ENCODE measurements at regions not wholly inside any gene's neighbourhood (a gene's known extent, or its start where the extent isn't known, plus 50 kb on each side); places are given as distances from the start of the nearest gene placed in this dataset.

DNA sequence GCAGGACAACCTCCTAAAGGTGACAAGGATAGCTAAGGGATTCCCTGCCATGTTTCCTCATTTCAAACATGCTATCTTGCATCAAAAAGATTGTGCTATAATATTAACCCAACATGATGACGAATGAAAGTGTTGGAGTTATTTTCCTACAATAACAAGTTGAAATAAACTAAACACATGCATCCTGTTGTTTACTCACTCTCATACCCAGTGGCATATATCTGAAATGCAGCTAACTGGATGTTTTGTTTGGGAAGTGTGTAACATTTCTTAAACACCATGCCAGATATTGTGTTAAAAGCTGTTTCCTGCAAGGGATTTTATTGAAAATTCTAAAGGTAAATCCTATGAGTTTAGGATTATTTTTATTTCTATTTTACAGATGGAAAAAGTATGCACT, 139.6 kb downstream of the TFPI2 start:
- H3K4me1 ChIP-seq (ENCODE audit: control insufficient read depth in 4 of 4, insufficient read depth in 4 of 4, low read length in 3 of 4) = no peaks in the 10 kb centered on the region
- no peak overlapping the region for H3K27ac ChIP-seq (ENCODE audit: low read depth in 1 of 2, low read length in 2 of 2)
- H3K36me3 ChIP-seq (ENCODE audit: control insufficient read depth in 4 of 4, insufficient read depth in 3 of 4, low read depth in 1 of 4, low read length in 3 of 4) = no peaks in the 10 kb centered on the region
- TF ChIP-seq GABPA (IDR thresholded peaks at IDR 0.05 in 1 of 2, conservative IDR thresholded peaks at IDR 0.05 in 1 of 2) = no peak
- H3K4me3 ChIP-seq (ENCODE audit: low read depth in 1 of 3, low read length in 3 of 3) = no peak overlapping the region
- no peak for DNase-seq (ENCODE audit: low spot score)
- 53% methylated on average over 1 of the region's 1 CpG for WGBS
- peaks cover 0 to 2% (median 0%) of the 10 kb centered on the region in 4 donors for H3K27me3 ChIP-seq (ENCODE audit: control insufficient read depth in 4 of 4, insufficient read depth in 4 of 4, low read length in 3 of 4)
- peaks cover 0 to 7% (median 0%) of the 10 kb centered on the region in 4 donors for H3K9me3 ChIP-seq (ENCODE audit: control insufficient read depth in 4 of 4, low read length in 3 of 4)
- H3K9ac ChIP-seq (ENCODE audit: low read depth in 1 of 2, low read length in 2 of 2) = no peak overlapping the region

DNA sequence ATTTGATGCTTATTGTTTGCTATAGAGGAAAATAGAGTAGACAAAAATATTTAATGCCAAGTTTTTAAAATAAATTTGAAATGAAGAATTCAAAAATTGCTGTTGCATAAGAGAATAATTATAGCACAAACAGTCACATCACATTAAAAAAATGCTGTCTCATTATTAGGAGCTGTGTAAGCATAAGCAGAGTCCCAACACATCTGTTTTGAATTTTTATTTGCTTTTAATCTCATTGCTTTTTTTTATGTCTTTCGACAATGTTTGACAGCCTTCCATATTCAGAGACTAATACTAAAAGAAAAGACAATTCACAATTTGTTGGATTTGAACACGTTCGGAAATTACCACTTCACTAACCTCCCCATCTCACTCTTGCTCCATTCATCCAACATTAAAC, 143.5 kb downstream of the TFPI2 start:
- no peak overlapping the region for H3K9ac ChIP-seq (ENCODE audit: low read depth in 1 of 2, low read length in 2 of 2)
- no peak overlapping the region for H3K4me3 ChIP-seq (ENCODE audit: low read depth in 1 of 3, low read length in 3 of 3)
- 84% methylated on average over 3 of the region's 3 CpGs for WGBS
- no peaks in the 10 kb centered on the region for H3K4me1 ChIP-seq (ENCODE audit: control insufficient read depth in 4 of 4, insufficient read depth in 4 of 4, low read length in 3 of 4)
- no peaks in the 10 kb centered on the region for H3K27me3 ChIP-seq (ENCODE audit: control insufficient read depth in 4 of 4, insufficient read depth in 4 of 4, low read length in 3 of 4)
- TF ChIP-seq, protein P1, sequence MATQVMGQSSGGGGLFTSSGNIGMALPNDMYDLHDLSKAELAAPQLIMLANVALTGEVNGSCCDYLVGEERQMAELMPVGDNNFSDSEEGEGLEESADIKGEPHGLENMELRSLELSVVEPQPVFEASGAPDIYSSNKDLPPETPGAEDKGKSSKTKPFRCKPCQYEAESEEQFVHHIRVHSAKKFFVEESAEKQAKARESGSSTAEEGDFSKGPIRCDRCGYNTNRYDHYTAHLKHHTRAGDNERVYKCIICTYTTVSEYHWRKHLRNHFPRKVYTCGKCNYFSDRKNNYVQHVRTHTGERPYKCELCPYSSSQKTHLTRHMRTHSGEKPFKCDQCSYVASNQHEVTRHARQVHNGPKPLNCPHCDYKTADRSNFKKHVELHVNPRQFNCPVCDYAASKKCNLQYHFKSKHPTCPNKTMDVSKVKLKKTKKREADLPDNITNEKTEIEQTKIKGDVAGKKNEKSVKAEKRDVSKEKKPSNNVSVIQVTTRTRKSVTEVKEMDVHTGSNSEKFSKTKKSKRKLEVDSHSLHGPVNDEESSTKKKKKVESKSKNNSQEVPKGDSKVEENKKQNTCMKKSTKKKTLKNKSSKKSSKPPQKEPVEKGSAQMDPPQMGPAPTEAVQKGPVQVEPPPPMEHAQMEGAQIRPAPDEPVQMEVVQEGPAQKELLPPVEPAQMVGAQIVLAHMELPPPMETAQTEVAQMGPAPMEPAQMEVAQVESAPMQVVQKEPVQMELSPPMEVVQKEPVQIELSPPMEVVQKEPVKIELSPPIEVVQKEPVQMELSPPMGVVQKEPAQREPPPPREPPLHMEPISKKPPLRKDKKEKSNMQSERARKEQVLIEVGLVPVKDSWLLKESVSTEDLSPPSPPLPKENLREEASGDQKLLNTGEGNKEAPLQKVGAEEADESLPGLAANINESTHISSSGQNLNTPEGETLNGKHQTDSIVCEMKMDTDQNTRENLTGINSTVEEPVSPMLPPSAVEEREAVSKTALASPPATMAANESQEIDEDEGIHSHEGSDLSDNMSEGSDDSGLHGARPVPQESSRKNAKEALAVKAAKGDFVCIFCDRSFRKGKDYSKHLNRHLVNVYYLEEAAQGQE (IDR thresholded peaks at IDR 0.05) = no peak
- TF ChIP-seq, protein P2, sequence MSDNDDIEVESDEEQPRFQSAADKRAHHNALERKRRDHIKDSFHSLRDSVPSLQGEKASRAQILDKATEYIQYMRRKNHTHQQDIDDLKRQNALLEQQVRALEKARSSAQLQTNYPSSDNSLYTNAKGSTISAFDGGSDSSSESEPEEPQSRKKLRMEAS (IDR thresholded peaks at IDR 0.05) = no peak
- TF ChIP-seq RAD21 (IDR thresholded peaks at IDR 0.05) (no peak), GABPA (IDR thresholded peaks at IDR 0.05 in 1 of 2, conservative IDR thresholded peaks at IDR 0.05 in 1 of 2) (no peak), JUND (IDR thresholded peaks at IDR 0.05) (no peak), HNF4G (IDR thresholded peaks at IDR 0.05) (no peak), RXRA (IDR thresholded peaks at IDR 0.05) (no peak), SP1 (IDR thresholded peaks at IDR 0.05) (no peak), EGR1 (IDR thresholded peaks at IDR 0.05; ENCODE audit: low read depth in 2 of 2) (no peak), FOXA2 (IDR thresholded peaks at IDR 0.05) (no peak)
- TF ChIP-seq, protein P3, sequence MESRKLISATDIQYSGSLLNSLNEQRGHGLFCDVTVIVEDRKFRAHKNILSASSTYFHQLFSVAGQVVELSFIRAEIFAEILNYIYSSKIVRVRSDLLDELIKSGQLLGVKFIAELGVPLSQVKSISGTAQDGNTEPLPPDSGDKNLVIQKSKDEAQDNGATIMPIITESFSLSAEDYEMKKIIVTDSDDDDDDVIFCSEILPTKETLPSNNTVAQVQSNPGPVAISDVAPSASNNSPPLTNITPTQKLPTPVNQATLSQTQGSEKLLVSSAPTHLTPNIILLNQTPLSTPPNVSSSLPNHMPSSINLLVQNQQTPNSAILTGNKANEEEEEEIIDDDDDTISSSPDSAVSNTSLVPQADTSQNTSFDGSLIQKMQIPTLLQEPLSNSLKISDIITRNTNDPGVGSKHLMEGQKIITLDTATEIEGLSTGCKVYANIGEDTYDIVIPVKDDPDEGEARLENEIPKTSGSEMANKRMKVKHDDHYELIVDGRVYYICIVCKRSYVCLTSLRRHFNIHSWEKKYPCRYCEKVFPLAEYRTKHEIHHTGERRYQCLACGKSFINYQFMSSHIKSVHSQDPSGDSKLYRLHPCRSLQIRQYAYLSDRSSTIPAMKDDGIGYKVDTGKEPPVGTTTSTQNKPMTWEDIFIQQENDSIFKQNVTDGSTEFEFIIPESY (IDR thresholded peaks at IDR 0.05) = no peak
- TF ChIP-seq, protein P4, sequence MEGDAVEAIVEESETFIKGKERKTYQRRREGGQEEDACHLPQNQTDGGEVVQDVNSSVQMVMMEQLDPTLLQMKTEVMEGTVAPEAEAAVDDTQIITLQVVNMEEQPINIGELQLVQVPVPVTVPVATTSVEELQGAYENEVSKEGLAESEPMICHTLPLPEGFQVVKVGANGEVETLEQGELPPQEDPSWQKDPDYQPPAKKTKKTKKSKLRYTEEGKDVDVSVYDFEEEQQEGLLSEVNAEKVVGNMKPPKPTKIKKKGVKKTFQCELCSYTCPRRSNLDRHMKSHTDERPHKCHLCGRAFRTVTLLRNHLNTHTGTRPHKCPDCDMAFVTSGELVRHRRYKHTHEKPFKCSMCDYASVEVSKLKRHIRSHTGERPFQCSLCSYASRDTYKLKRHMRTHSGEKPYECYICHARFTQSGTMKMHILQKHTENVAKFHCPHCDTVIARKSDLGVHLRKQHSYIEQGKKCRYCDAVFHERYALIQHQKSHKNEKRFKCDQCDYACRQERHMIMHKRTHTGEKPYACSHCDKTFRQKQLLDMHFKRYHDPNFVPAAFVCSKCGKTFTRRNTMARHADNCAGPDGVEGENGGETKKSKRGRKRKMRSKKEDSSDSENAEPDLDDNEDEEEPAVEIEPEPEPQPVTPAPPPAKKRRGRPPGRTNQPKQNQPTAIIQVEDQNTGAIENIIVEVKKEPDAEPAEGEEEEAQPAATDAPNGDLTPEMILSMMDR (IDR thresholded peaks at IDR 0.05; ENCODE audit: low read depth, low read length, missing input control) = no peak
- TF ChIP-seq, protein P5, sequence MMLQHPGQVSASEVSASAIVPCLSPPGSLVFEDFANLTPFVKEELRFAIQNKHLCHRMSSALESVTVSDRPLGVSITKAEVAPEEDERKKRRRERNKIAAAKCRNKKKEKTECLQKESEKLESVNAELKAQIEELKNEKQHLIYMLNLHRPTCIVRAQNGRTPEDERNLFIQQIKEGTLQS (IDR thresholded peaks at IDR 0.05) = no peak
- H3K36me3 ChIP-seq (ENCODE audit: control insufficient read depth in 4 of 4, insufficient read depth in 3 of 4, low read depth in 1 of 4, low read length in 3 of 4) = no peaks in the 10 kb centered on the region
- peaks cover 0 to 7% (median 0%) of the 10 kb centered on the region in 4 donors for H3K9me3 ChIP-seq (ENCODE audit: control insufficient read depth in 4 of 4, low read length in 3 of 4)
- no peak overlapping the region for H3K27ac ChIP-seq (ENCODE audit: low read depth in 1 of 2, low read length in 2 of 2)
- no peak for DNase-seq (ENCODE audit: low spot score)

Data from liver (tissue), 8 donors.